Hepatocyte (in vitro differentiated cells): ENCODE measurements at regions not wholly inside any gene's neighbourhood (a gene's known extent, or its start where the extent isn't known, plus 50 kb on each side); places are given as distances from the start of the nearest gene placed in this dataset.
"Not testable (repeated sequence)": the region's sequence is repeated elsewhere in the genome, so short reads cannot be mapped to it uniquely, and the experiment has no call there.

Source experiments
- DNase-seq: peaks from one replicate; pipeline ENCODE4 v3.0.0-alpha.2; 2016; ENCODE audit warnings: low spot score
- H2AFZ ChIP-seq: fragments of 200-600 bp; sonication (generic); 2 replicates; pipeline ENCODE4 v1.6.0; 2016; ENCODE audit warnings: antibody characterized with exemption, mild to moderate bottlenecking
- H3K27ac ChIP-seq: fragments of 200-600 bp; sonication (generic); 2 replicates; pipeline ENCODE4 v1.5.1; 2016; ENCODE audit warnings: mild to moderate bottlenecking
- H3K27me3 ChIP-seq: fragments of 200-600 bp; sonication (generic); 2 replicates; pipeline ENCODE4 v1.6.1; 2016
- H3K36me3 ChIP-seq: fragments of 200-600 bp; sonication (generic); replicated peaks from 2 replicates; pipeline ENCODE4 v1.5.1; 2016; ENCODE audit warnings: low read depth; ENCODE audit not compliant: insufficient read depth
- H3K4me1 ChIP-seq: fragments of 200-600 bp; sonication (generic); 2 replicates; pipeline ENCODE4 v1.5.1; 2016; ENCODE audit warnings: mild to moderate bottlenecking, moderate library complexity; ENCODE audit not compliant: insufficient read depth
- H3K4me2 ChIP-seq: fragments of 200-600 bp; sonication (generic); 2 replicates; pipeline ENCODE4 v1.6.0; 2016
- H3K4me3 ChIP-seq: fragments of 200-600 bp; sonication (generic); 2 replicates; pipeline ENCODE4 v1.5.1; 2016; ENCODE audit warnings: mild to moderate bottlenecking
- H3K79me2 ChIP-seq: fragments of 200-600 bp; sonication (generic); 2 replicates; pipeline ENCODE4 v1.6.0; 2017; ENCODE audit warnings: mild to moderate bottlenecking
- H3K9me2 ChIP-seq: fragments of 200-600 bp; sonication (generic); replicated peaks from 2 replicates; pipeline ENCODE4 v1.6.0; 2017; ENCODE audit warnings: mild to moderate bottlenecking; ENCODE audit not compliant: insufficient read depth
- H3K9me3 ChIP-seq: fragments of 200-600 bp; sonication (generic); 2 replicates; pipeline ENCODE4 v1.5.1; 2016; ENCODE audit warnings: low read depth, mild to moderate bottlenecking
- H4K20me1 ChIP-seq: fragments of 200-600 bp; sonication (generic); 2 replicates; pipeline ENCODE4 v1.6.0; 2016; ENCODE audit warnings: mild to moderate bottlenecking; ENCODE audit not compliant: insufficient read depth, poor library complexity, severe bottlenecking
- EZH2 ChIP-seq: fragments of 200-600 bp; sonication (generic); IDR thresholded peaks from 2 replicates; pipeline ENCODE4 v1.6.1; 2016; ENCODE audit warnings: antibody characterized with exemption, mild to moderate bottlenecking, borderline replicate concordance
- EZH2phosphoT487 ChIP-seq: fragments of 200-600 bp; sonication (generic); IDR thresholded peaks from one replicate; pipeline ENCODE4 v1.6.1; 2018; ENCODE audit warnings: antibody characterized with exemption, mild to moderate bottlenecking, low read depth, moderate library complexity; ENCODE audit not compliant: unreplicated experiment, severe bottlenecking
- WGBS: methylation state at CpG from one replicate; pipeline ENCODE4 v1.1.6; 2016; ENCODE audit warnings: low lambda C conversion rate; ENCODE audit errors: missing lambda C conversion rate; 5-methylcytosine and 5-hydroxymethylcytosine counted together
- TF ChIP-seq, protein P1 (sequence below): fragments of 200-600 bp; sonication (generic); IDR thresholded peaks from 2 replicates; pipeline ENCODE4 v1.5.1; 2016; ENCODE audit warnings: antibody characterized with exemption, mild to moderate bottlenecking; ENCODE audit not compliant: poor library complexity

DNA sequence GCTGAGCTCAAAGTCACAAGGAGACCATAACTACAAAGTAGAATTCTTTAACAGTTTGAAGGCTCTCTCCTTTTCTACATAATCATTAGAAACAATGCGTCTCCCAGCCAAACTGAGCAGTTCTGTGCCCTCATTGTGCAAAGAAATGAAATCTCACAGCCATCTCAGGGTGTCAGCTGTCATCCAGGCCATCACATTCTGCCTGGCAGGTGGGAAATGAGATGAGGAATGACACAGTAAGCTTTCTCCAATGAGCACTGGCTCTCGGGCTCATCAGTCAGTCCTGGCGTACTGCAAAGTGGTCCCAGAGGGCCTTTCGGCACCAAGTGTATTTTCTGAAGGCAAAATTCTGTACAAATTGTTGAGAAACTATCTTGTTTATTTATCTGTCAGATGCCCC, 306.5 kb downstream of the KCTD12 start:
- no peaks in the 10 kb centered on the region for H3K9me2 ChIP-seq
- H3K79me2 ChIP-seq, result no peaks in the 10 kb centered on the region
- no peaks in the 10 kb centered on the region for H3K4me1 ChIP-seq
- H3K4me2 ChIP-seq, result no peak overlapping the region
- H3K4me3 ChIP-seq, result no peak overlapping the region
- H3K36me3 ChIP-seq, result no peaks in the 10 kb centered on the region
- 94% methylated on average over 4 of the region's 4 CpGs for WGBS
- no peaks in the 10 kb centered on the region for H3K27me3 ChIP-seq
- H2AFZ ChIP-seq, result no peak overlapping the region
- H4K20me1 ChIP-seq, result no peaks in the 10 kb centered on the region
- H3K9me3 ChIP-seq, result peaks cover 3% of the 10 kb centered on the region
- no peak for DNase-seq
- TF ChIP-seq EZH2phosphoT487 (no peak), EZH2 (no peak)
- TF ChIP-seq, protein P1, sequence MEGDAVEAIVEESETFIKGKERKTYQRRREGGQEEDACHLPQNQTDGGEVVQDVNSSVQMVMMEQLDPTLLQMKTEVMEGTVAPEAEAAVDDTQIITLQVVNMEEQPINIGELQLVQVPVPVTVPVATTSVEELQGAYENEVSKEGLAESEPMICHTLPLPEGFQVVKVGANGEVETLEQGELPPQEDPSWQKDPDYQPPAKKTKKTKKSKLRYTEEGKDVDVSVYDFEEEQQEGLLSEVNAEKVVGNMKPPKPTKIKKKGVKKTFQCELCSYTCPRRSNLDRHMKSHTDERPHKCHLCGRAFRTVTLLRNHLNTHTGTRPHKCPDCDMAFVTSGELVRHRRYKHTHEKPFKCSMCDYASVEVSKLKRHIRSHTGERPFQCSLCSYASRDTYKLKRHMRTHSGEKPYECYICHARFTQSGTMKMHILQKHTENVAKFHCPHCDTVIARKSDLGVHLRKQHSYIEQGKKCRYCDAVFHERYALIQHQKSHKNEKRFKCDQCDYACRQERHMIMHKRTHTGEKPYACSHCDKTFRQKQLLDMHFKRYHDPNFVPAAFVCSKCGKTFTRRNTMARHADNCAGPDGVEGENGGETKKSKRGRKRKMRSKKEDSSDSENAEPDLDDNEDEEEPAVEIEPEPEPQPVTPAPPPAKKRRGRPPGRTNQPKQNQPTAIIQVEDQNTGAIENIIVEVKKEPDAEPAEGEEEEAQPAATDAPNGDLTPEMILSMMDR, result no peak
- no peak overlapping the region for H3K27ac ChIP-seq

DNA sequence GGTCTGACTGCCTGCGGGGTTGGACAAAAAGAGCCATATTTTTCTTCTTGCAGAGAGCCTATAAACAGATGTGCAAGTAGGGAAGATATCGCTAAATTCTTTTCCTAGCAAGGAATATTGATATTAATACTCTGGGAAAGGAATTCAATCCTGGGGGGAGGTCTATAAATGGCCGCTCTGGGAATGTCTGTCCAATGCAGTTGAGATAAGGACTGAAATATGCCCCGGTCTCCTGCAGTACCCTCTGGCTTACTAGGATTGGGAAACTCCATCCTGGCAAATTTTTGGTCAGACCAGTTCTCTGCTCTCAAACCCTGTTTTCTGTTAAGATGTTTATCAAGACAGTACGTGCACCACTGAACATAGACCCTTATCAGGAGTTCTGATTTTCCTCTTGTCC, 310.6 kb downstream of the KCTD12 start:
- H3K4me1 ChIP-seq, result not testable (repeated sequence)

DNA sequence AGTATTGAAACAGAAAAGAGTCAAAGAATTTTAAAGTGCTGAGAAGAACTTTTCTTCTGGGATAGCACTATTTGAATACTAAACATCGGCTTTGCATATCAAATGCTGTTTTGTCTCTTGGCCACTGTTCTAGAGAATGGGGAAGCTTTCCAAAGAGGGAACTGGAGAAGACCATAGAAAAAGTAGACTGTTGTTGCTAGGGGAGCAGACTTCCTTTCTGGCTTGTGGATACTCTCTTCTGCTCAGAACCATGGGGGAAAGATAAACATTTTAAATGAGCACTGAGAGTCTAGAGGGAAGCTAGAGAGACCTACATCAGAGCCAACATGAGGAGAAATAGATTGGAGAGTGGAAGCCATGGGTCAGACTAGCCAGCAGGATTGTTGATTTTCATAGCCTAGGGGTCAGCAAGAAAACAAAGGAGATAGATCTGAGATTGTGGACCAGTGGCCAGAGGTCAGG, 315.7 kb downstream of the KCTD12 start:
- 88% methylated on average over 1 of the region's 1 CpG for WGBS
- H3K4me1 ChIP-seq, result no peaks in the 10 kb centered on the region
- no peak overlapping the region for H3K4me2 ChIP-seq
- H3K79me2 ChIP-seq, result no peaks in the 10 kb centered on the region
- no peak for DNase-seq
- no peaks in the 10 kb centered on the region for H3K27me3 ChIP-seq
- H3K4me3 ChIP-seq, result no peak overlapping the region
- H3K27ac ChIP-seq, result no peak overlapping the region
- no peaks in the 10 kb centered on the region for H3K9me2 ChIP-seq
- H3K36me3 ChIP-seq, result no peaks in the 10 kb centered on the region
- no peaks in the 10 kb centered on the region for H3K9me3 ChIP-seq
- no peaks in the 10 kb centered on the region for H4K20me1 ChIP-seq
- TF ChIP-seq EZH2phosphoT487 (no peak), EZH2 (no peak)
- TF ChIP-seq, protein P1, result no peak
- no peak overlapping the region for H2AFZ ChIP-seq

More for the DNA sequence above, 310.6 kb downstream of the KCTD12 start:
- H2AFZ ChIP-seq, H3K27me3 ChIP-seq, H3K36me3 ChIP-seq, H3K4me3 ChIP-seq, H3K9me2 ChIP-seq, H3K27ac ChIP-seq, DNase-seq, H3K9me3 ChIP-seq, H3K4me2 ChIP-seq, H4K20me1 ChIP-seq, H3K79me2 ChIP-seq: not testable (repeated sequence)
- WGBS, result 91% methylated on average over 5 of the region's 5 CpGs

DNA sequence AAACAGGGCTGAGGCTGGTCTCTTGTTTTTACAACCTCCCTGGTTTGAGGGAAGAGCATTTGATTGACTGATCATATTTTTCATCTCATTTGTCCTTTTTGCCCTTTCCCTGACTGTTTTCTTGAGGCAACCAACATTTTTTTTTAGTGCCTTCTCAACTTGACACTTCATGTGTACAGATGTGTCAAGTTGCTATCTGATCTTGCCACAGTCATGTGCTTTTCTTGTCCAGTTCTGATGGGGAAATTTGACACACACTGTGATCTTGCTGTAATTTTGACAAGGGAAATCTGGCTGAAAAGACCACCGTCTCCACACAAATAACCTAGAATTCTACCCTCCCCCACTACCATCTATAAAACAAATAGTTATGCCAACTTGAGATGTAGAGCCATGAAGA, 329.6 kb downstream of the KCTD12 start:
- no peak overlapping the region for H3K27ac ChIP-seq
- no peak overlapping the region for H3K4me2 ChIP-seq
- H3K27me3 ChIP-seq, result no peaks in the 10 kb centered on the region
- H3K79me2 ChIP-seq, result no peaks in the 10 kb centered on the region
- no peaks in the 10 kb centered on the region for H3K4me1 ChIP-seq
- no peak for DNase-seq
- 48% methylated on average over 1 of the region's 1 CpG for WGBS
- H2AFZ ChIP-seq, result no peak overlapping the region
- TF ChIP-seq EZH2phosphoT487 (no peak), EZH2 (no peak)
- TF ChIP-seq, protein P1, result no peak
- H4K20me1 ChIP-seq, result no peaks in the 10 kb centered on the region
- no peaks in the 10 kb centered on the region for H3K36me3 ChIP-seq
- H3K4me3 ChIP-seq, result no peak overlapping the region
- no peaks in the 10 kb centered on the region for H3K9me2 ChIP-seq
- H3K9me3 ChIP-seq, result no peaks in the 10 kb centered on the region
